Liver (tissue), 8 donors: ENCODE measurements at regions not wholly inside any gene's neighbourhood (a gene's known extent, or its start where the extent isn't known, plus 50 kb on each side); places are given as distances from the start of the nearest gene placed in this dataset.

Source experiments
- DNase-seq: peaks from one replicate; pipeline ENCODE4 v3.0.0-alpha.2; 2017; ENCODE audit warnings: low spot score
- H3K27ac ChIP-seq, 2 donors: one replicate each; pipeline ENCODE4 v1.7.0; 2013; ENCODE audit warnings: inconsistent platforms in 2 of 2, low read length in 2 of 2, control low read depth in 1 of 2, low read depth in 1 of 2, mild to moderate bottlenecking in 1 of 2
- H3K27me3 ChIP-seq, 4 donors: one replicate each; pipeline versions ENCODE4 v1.6.1 to v1.7.0; 2013; ENCODE audit warnings: low read length in 3 of 4, inconsistent platforms in 1 of 4, mild to moderate bottlenecking in 1 of 4, moderate library complexity in 1 of 4; ENCODE audit not compliant: control insufficient read depth in 4 of 4, insufficient read depth in 4 of 4
- H3K36me3 ChIP-seq, 4 donors: one replicate each; pipeline versions ENCODE4 v1.6.1 to v1.7.0; 2013; ENCODE audit warnings: low read length in 3 of 4, mild to moderate bottlenecking in 3 of 4, low read depth in 1 of 4, moderate library complexity in 1 of 4; ENCODE audit not compliant: control insufficient read depth in 4 of 4, insufficient read depth in 3 of 4
- H3K4me1 ChIP-seq, 4 donors: one replicate each; pipeline versions ENCODE4 v1.6.1 to v1.7.0; 2013; ENCODE audit warnings: low read length in 3 of 4, mild to moderate bottlenecking in 3 of 4, moderate library complexity in 1 of 4; ENCODE audit not compliant: control insufficient read depth in 4 of 4, insufficient read depth in 4 of 4
- H3K4me3 ChIP-seq, 3 donors: one replicate each; pipeline versions ENCODE4 v1.6.1 to v1.7.0; 2013; ENCODE audit warnings: low read length in 3 of 3, control low read depth in 1 of 3, low read depth in 1 of 3, mild to moderate bottlenecking in 1 of 3
- H3K9ac ChIP-seq, 2 donors: one replicate each; pipeline ENCODE4 v1.7.0; 2013; ENCODE audit warnings: low read length in 2 of 2, mild to moderate bottlenecking in 2 of 2, moderate library complexity in 2 of 2, control low read depth in 1 of 2, low read depth in 1 of 2
- H3K9me3 ChIP-seq, 4 donors: one replicate each; pipeline versions ENCODE4 v1.6.1 to v1.7.0; 2013; ENCODE audit warnings: low read length in 3 of 4; ENCODE audit not compliant: control insufficient read depth in 4 of 4
- ATF3 ChIP-seq: IDR thresholded peaks from 2 replicates; pipeline ENCODE4 v1.6.1; 2016; ENCODE audit warnings: antibody characterized with exemption
- CTCF ChIP-seq: fragments of 150-350 bp; IDR thresholded peaks from 2 replicates; pipeline ENCODE4 v1.5.1; 2017; ENCODE audit warnings: improper control_type of control experiment, low read depth, low read length; ENCODE audit not compliant: missing input control
- EGR1 ChIP-seq, 2 donors: IDR thresholded peaks; 2 replicates each; pipeline ENCODE4 v1.6.1; 2016 to 2018; ENCODE audit warnings: antibody characterized with exemption in 2 of 2, low read depth in 2 of 2
- FOXA1 ChIP-seq: IDR thresholded peaks from 2 replicates; pipeline ENCODE4 v1.6.1; 2016; ENCODE audit warnings: antibody characterized with exemption
- FOXA2 ChIP-seq: IDR thresholded peaks from 2 replicates; pipeline ENCODE4 v1.6.1; 2016; ENCODE audit warnings: antibody characterized with exemption
- GABPA ChIP-seq, 2 donors: IDR thresholded peaks in 1 of 2; conservative IDR thresholded peaks in 1 of 2; 2 replicates each; pipeline ENCODE4 v1.6.1; 2016; ENCODE audit warnings: antibody characterized with exemption in 2 of 2, mild to moderate bottlenecking in 1 of 2, moderate library complexity in 1 of 2
- HNF4G ChIP-seq: IDR thresholded peaks from 2 replicates; pipeline ENCODE4 v1.6.1; 2016; ENCODE audit warnings: antibody characterized with exemption
- JUND ChIP-seq, 2 donors: IDR thresholded peaks; 2 replicates each; pipeline ENCODE4 v1.6.1; 2016; ENCODE audit warnings: antibody characterized with exemption in 2 of 2
- MAX ChIP-seq: IDR thresholded peaks from 2 replicates; pipeline ENCODE4 v1.6.1; 2016; ENCODE audit warnings: antibody characterized with exemption
- NR2F2 ChIP-seq: IDR thresholded peaks from 2 replicates; pipeline ENCODE4 v1.6.1; 2016; ENCODE audit warnings: antibody characterized with exemption
- RAD21 ChIP-seq, 2 donors: IDR thresholded peaks; 2 replicates each; pipeline ENCODE4 v1.6.1; 2016; ENCODE audit warnings: antibody characterized with exemption in 2 of 2, mild to moderate bottlenecking in 2 of 2
- REST ChIP-seq: IDR thresholded peaks from 2 replicates; pipeline ENCODE4 v1.6.1; 2016; ENCODE audit warnings: antibody characterized with exemption, mild to moderate bottlenecking
- RXRA ChIP-seq, 2 donors: IDR thresholded peaks; 2 replicates each; pipeline ENCODE4 v1.6.1; 2017 to 2018; ENCODE audit warnings: antibody characterized with exemption in 2 of 2, mild to moderate bottlenecking in 1 of 2
- SP1 ChIP-seq: IDR thresholded peaks from 2 replicates; pipeline ENCODE4 v1.6.1; 2018; ENCODE audit warnings: antibody characterized with exemption, mild to moderate bottlenecking
- TAF1 ChIP-seq: conservative IDR thresholded peaks from 2 replicates; pipeline ENCODE4 v1.6.1; 2016; ENCODE audit warnings: antibody characterized with exemption, mild to moderate bottlenecking
- YY1 ChIP-seq: IDR thresholded peaks from 2 replicates; pipeline ENCODE4 v1.6.1; 2016; ENCODE audit warnings: antibody characterized with exemption, mild to moderate bottlenecking
- ZBTB33 ChIP-seq: IDR thresholded peaks from 2 replicates; pipeline ENCODE4 v1.6.1; 2016; ENCODE audit warnings: antibody characterized with exemption
- WGBS: extraction: QIAGEN DNeasy Blood & Tissue Kit; methylation state at CpG from one replicate; pipeline ENCODE4 v1.1.7; 2013; 5-methylcytosine and 5-hydroxymethylcytosine counted together
- donor health status: healthy.
- donor health status: healthy.
- donor health status: healthy.
- donor health status: healthy.
- donor health status: healthy.

GRCh38 chr6:44771647-44772415 is 384.3 kb downstream of the CDC5L start:
- Histone ChIP-seq H3K9ac (no peak overlapping the region), H3K27me3 (no peaks in the 10 kb centered on the region), H3K27ac (no peak overlapping the region), H3K36me3 (no peaks in the 10 kb centered on the region), H3K4me3 (no peak overlapping the region), H3K4me1 (no peaks in the 10 kb centered on the region), H3K9me3 (no peaks in the 10 kb centered on the region)
- TF ChIP-seq RXRA (IDR thresholded peaks at IDR 0.05) = no peak
- no peak for TF ChIP-seq NR2F2
- no peak for TF ChIP-seq HNF4G
- TF ChIP-seq FOXA2 = no peak
- TF ChIP-seq CTCF = no peak
- no peak for TF ChIP-seq JUND (IDR thresholded peaks at IDR 0.05)
- no peak for TF ChIP-seq YY1
- no peak for TF ChIP-seq EGR1 (IDR thresholded peaks at IDR 0.05; ENCODE audit: low read depth in 2 of 2)
- TF ChIP-seq ZBTB33 = no peak
- TF ChIP-seq GABPA (IDR thresholded peaks at IDR 0.05 in 1 of 2, conservative IDR thresholded peaks at IDR 0.05 in 1 of 2) = no peak
- no peak for TF ChIP-seq REST
- TF ChIP-seq MAX = no peak
- no peak for TF ChIP-seq FOXA1
- no peak for TF ChIP-seq RAD21 (IDR thresholded peaks at IDR 0.05)
- no peak for TF ChIP-seq ATF3
- WGBS = 91% methylated on average over 4 of the region's 4 CpGs
- no peak for DNase-seq

GRCh38 chr6:44772838-44773237 is 385.3 kb downstream of the CDC5L start:
- H3K27me3 ChIP-seq = no peaks in the 10 kb centered on the region
- H3K27ac ChIP-seq = no peak overlapping the region
- no peak for DNase-seq
- no peaks in the 10 kb centered on the region for H3K4me1 ChIP-seq
- no peak overlapping the region for H3K9ac ChIP-seq
- H3K4me3 ChIP-seq = no peak overlapping the region
- H3K36me3 ChIP-seq = no peaks in the 10 kb centered on the region
- no peaks in the 10 kb centered on the region for H3K9me3 ChIP-seq
- TF ChIP-seq REST = no peak
- no peak for TF ChIP-seq NR2F2
- TF ChIP-seq FOXA1 = no peak
- no peak for TF ChIP-seq SP1
- TF ChIP-seq CTCF = no peak
- TF ChIP-seq GABPA (IDR thresholded peaks at IDR 0.05 in 1 of 2, conservative IDR thresholded peaks at IDR 0.05 in 1 of 2) = no peak
- no peak for TF ChIP-seq YY1
- no peak for TF ChIP-seq MAX
- no peak for TF ChIP-seq EGR1 (IDR thresholded peaks at IDR 0.05; ENCODE audit: low read depth in 2 of 2)
- TF ChIP-seq TAF1 = no peak
- TF ChIP-seq RXRA (IDR thresholded peaks at IDR 0.05) = no peak
